Body of pancreas (tissue), 4 donors: ENCODE measurements at regions not wholly inside any gene's neighbourhood (a gene's known extent, or its start where the extent isn't known, plus 50 kb on each side); places are given as distances from the start of the nearest gene placed in this dataset.

ENCODE experiments used
- POLR2A ChIP-seq, 3 donors: fragments of 450-650 bp; IDR thresholded peaks; one replicate each; pipeline ENCODE4 v1.6.1; 2016; ENCODE audit warnings: antibody characterized with exemption in 3 of 3, mild to moderate bottlenecking in 2 of 3
- TF ChIP-seq, protein P1 (sequence below), 7 experiments: fragments of 450-650 bp in 4 of 7; fragments of 200-600 bp in 3 of 7; sonication (generic) in 3 of 7; IDR thresholded peaks; one replicate each; pipeline ENCODE4 v1.5.1; 2016 to 2019; ENCODE audit warnings: antibody characterized with exemption in 7 of 7

DNA sequence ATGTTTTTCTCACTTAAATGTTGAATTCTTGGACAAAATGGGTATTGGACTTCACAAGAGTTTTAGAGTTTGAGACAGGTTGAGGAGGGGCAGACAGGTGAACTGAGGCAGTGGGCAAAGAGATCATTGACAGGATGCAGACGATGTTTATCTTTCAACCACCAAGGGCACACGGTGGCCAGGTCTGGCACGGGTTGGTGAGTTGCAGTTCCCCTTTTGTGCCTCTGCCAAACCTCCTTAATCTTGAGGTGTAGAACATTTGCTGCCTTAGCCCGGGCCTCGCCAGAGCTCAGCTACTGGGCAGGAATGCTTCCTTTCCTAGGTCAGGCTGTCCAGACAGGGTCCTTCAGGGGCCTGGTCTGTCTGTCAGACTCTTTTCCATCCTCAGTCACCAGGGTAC, 567.4 kb upstream of the SOX9 start:
- TF ChIP-seq, protein P1, sequence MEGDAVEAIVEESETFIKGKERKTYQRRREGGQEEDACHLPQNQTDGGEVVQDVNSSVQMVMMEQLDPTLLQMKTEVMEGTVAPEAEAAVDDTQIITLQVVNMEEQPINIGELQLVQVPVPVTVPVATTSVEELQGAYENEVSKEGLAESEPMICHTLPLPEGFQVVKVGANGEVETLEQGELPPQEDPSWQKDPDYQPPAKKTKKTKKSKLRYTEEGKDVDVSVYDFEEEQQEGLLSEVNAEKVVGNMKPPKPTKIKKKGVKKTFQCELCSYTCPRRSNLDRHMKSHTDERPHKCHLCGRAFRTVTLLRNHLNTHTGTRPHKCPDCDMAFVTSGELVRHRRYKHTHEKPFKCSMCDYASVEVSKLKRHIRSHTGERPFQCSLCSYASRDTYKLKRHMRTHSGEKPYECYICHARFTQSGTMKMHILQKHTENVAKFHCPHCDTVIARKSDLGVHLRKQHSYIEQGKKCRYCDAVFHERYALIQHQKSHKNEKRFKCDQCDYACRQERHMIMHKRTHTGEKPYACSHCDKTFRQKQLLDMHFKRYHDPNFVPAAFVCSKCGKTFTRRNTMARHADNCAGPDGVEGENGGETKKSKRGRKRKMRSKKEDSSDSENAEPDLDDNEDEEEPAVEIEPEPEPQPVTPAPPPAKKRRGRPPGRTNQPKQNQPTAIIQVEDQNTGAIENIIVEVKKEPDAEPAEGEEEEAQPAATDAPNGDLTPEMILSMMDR (IDR thresholded peaks at IDR 0.05) = no peak
- no peak for TF ChIP-seq POLR2A (IDR thresholded peaks at IDR 0.05)
